Ovary (tissue), 7 donors: ENCODE measurements at regions not wholly inside any gene's neighbourhood (a gene's known extent, or its start where the extent isn't known, plus 50 kb on each side); places are given as distances from the start of the nearest gene placed in this dataset.

Source experiments
- DNase-seq, 5 donors: peaks; one replicate each; pipeline ENCODE4 v3.0.0-alpha.2; 2019 to 2020
- H3K27ac ChIP-seq, 2 donors: fragments of 200-600 bp; one replicate each; pipeline versions ENCODE4 v1.5.1 to v1.8.0; 2019 to 2022
- H3K27me3 ChIP-seq: fragments of 200-600 bp; one replicate; pipeline ENCODE4 v1.8.0; 2022
- H3K36me3 ChIP-seq: fragments of 200-600 bp; sonication (generic); one replicate; pipeline ENCODE4 v1.5.1; 2019
- H3K4me1 ChIP-seq: one replicate; pipeline ENCODE4 v1.8.1; 2013; ENCODE audit warnings: mild to moderate bottlenecking, moderate library complexity; ENCODE audit not compliant: insufficient read depth
- H3K4me3 ChIP-seq: fragments of 200-600 bp; sonication (generic); one replicate; pipeline ENCODE4 v1.5.1; 2017
- H3K9me3 ChIP-seq, 2 donors: fragments of 200-600 bp in 1 of 2; sonication (generic) in 1 of 2; one replicate each; pipeline versions ENCODE4 v1.5.1 to v1.8.1; 2013 to 2019; ENCODE audit warnings: mild to moderate bottlenecking in 1 of 2, moderate library complexity in 1 of 2
- CTCF ChIP-seq, 3 donors: fragments of 450-650 bp in 2 of 3; fragments of 200-600 bp in 1 of 3; IDR thresholded peaks; one replicate each; pipeline versions ENCODE4 v1.5.1 to v1.8.0; 2016 to 2022; ENCODE audit warnings: antibody characterized with exemption in 3 of 3, mild to moderate bottlenecking in 1 of 3
- EP300 ChIP-seq: sonication (generic); formaldehyde crosslinking; IDR thresholded peaks from one replicate; pipeline ENCODE4 v1.6.1; 2017; ENCODE audit warnings: antibody characterized with exemption
- POLR2A ChIP-seq: fragments of 450-650 bp; IDR thresholded peaks from one replicate; pipeline ENCODE4 v1.6.1; 2017; ENCODE audit warnings: antibody characterized with exemption, mild to moderate bottlenecking, moderate library complexity
- WGBS, 3 donors: extraction: QIAGEN DNeasy Blood & Tissue Kit in 1 of 3; methylation state at CpG; one replicate each; pipeline versions ENCODE4 v1.1.5 to v1.1.7; 2013 to 2017; 5-methylcytosine and 5-hydroxymethylcytosine counted together
- intact Hi-C, 4 donors: fragments of 100-400 bp; cut with DNase I; formaldehyde crosslinking; loops; one replicate each; pipeline versions ENCODE4 v1.11.0 to v1.15.1; 2022 to 2023
- donor health status: DM: no; HTN: no; CAD: no; lungs with moderate emphysema.
- donor health status: DM: no; HTN: no; CAD: no.
- donor health status: Bipolar disorder and iron deficiency.
- donor health status: DM: no; HTN: no; CAD: no.
- donor health status: DM: yes; HTN: yes; CAD: no.

- Histone ChIP-seq H3K27ac (no peak overlapping the region), H3K4me1 (no peaks in the 10 kb centered on the region), H3K36me3 (no peaks in the 10 kb centered on the region), H3K9me3 (no peaks in the 10 kb centered on the region), H3K4me3 (no peak overlapping the region), H3K27me3 (no peaks in the 10 kb centered on the region)
- TF ChIP-seq EP300 (no peak), CTCF (IDR thresholded peaks at IDR 0.05) (no peak), POLR2A (no peak)
- no peak for DNase-seq
- intact Hi-C loops, result no loop called here
- WGBS, 3 donors, result 40 to 65% (median 41%) methylated on average over 6 of the region's 6 CpGs
These were observed 329.7 kb upstream of the F9 start for GRCh38 chrX:139200793-139201192.

- intact Hi-C loops, result no loop called here
- Histone ChIP-seq H3K27ac (no peak overlapping the region), H3K36me3 (no peaks in the 10 kb centered on the region), H3K9me3 (no peaks in the 10 kb centered on the region), H3K27me3 (no peaks in the 10 kb centered on the region), H3K4me1 (no peaks in the 10 kb centered on the region), H3K4me3 (no peak overlapping the region)
- TF ChIP-seq CTCF (IDR thresholded peaks at IDR 0.05), result no peak
- no peak for TF ChIP-seq EP300
- TF ChIP-seq POLR2A, result no peak
- no peak for DNase-seq
- WGBS, 3 donors, result 30 to 45% (median 44%) methylated on average over 2 of the region's 2 CpGs
These were observed 330.2 kb upstream of the F9 start for GRCh38 chrX:139200346-139200745.

- 68 to 76% (median 73%) methylated on average over 2 of the region's 2 CpGs for WGBS, 3 donors
- intact Hi-C loops, result no loop called here
- DNase-seq, result no peak
- Histone ChIP-seq H3K36me3 (no peaks in the 10 kb centered on the region), H3K27ac (no peak overlapping the region), H3K4me3 (no peak overlapping the region), H3K4me1 (no peaks in the 10 kb centered on the region), H3K27me3 (no peaks in the 10 kb centered on the region), H3K9me3 (no peaks in the 10 kb centered on the region)
- TF ChIP-seq POLR2A (no peak), CTCF (IDR thresholded peaks at IDR 0.05) (no peak), EP300 (no peak)
These were observed 330.6 kb upstream of the F9 start for GRCh38 chrX:139199933-139200332.

- no peaks in the 10 kb centered on the region for H3K4me1 ChIP-seq
- H3K36me3 ChIP-seq, result no peaks in the 10 kb centered on the region
- H3K4me3 ChIP-seq, result no peak overlapping the region
- DNase-seq, result no peak
- H3K27ac ChIP-seq, result no peak overlapping the region
- TF ChIP-seq CTCF (IDR thresholded peaks at IDR 0.05) (no peak), POLR2A (no peak)
- H3K27me3 ChIP-seq, result no peaks in the 10 kb centered on the region
- H3K9me3 ChIP-seq, result no peaks in the 10 kb centered on the region
- intact Hi-C loops, result no loop called here
These were observed 331.6 kb upstream of the F9 start for GRCh38 chrX:139198936-139199335.

GRCh38 chrX:139196890-139197289 lies 333.6 kb upstream of the F9 start:
- Histone ChIP-seq H3K27ac (no peak overlapping the region), H3K27me3 (no peaks in the 10 kb centered on the region), H3K4me3 (no peak overlapping the region), H3K9me3 (no peaks in the 10 kb centered on the region), H3K4me1 (no peaks in the 10 kb centered on the region), H3K36me3 (no peaks in the 10 kb centered on the region)
- no peak for DNase-seq
- intact Hi-C loops, result no loop called here
- no peak for TF ChIP-seq EP300
- no peak for TF ChIP-seq CTCF (IDR thresholded peaks at IDR 0.05)
- no peak for TF ChIP-seq POLR2A
- WGBS, 3 donors, result 67 to 83% (median 67%) methylated on average over 3 of the region's 3 CpGs
